CD14-positive monocyte (primary cell): ENCODE measurements at regions not wholly inside any gene's neighbourhood (a gene's known extent, or its start where the extent isn't known, plus 50 kb on each side); places are given as distances from the start of the nearest gene placed in this dataset.

ENCODE experiments used
- DNase-seq, 3 donors: peaks; one replicate each; pipeline ENCODE4 v3.0.0-alpha.2; 2011 to 2022
- H2AFZ ChIP-seq: 2 replicates; pipeline ENCODE4 v1.6.0; 2012; ENCODE audit warnings: mild to moderate bottlenecking, low read depth, low read length, inconsistent platforms; ENCODE audit not compliant: insufficient read depth, poor library complexity, severe bottlenecking
- H3K27ac ChIP-seq, 2 donors: 1 replicate in 1 of 2; 2 replicates in 1 of 2; pipeline ENCODE4 v1.5.1; 2012 to 2013; ENCODE audit warnings: low read length in 2 of 2, control low read depth in 1 of 2, inconsistent platforms in 1 of 2, low read depth in 1 of 2, mild to moderate bottlenecking in 1 of 2
- H3K27me3 ChIP-seq, 2 donors: one replicate each; pipeline versions ENCODE4 v1.6.0 to v1.6.1; 2011 to 2013; ENCODE audit warnings: low read length in 2 of 2; ENCODE audit not compliant: control insufficient read depth in 2 of 2, insufficient read depth in 2 of 2
- H3K36me3 ChIP-seq, 2 donors: replicated peaks in 1 of 2; 1 replicate in 1 of 2; 2 replicates in 1 of 2; pipeline versions ENCODE4 v1.5.1 to v1.6.1; 2012 to 2013; ENCODE audit warnings: low read length in 2 of 2, control low read depth in 1 of 2, inconsistent platforms in 1 of 2, mild to moderate bottlenecking in 1 of 2; ENCODE audit not compliant: insufficient read depth in 2 of 2, control insufficient read depth in 1 of 2
- H3K4me1 ChIP-seq, 2 donors: 1 replicate in 1 of 2; 2 replicates in 1 of 2; pipeline versions ENCODE4 v1.5.1 to v1.6.1; 2012 to 2013; ENCODE audit warnings: low read length in 2 of 2, control low read depth in 1 of 2, inconsistent platforms in 1 of 2, mild to moderate bottlenecking in 1 of 2, moderate library complexity in 1 of 2; ENCODE audit not compliant: insufficient read depth in 2 of 2, control insufficient read depth in 1 of 2
- H3K4me2 ChIP-seq: replicated peaks from 2 replicates; pipeline ENCODE3; 2012; ENCODE audit warnings: low read length, moderate library complexity, mild to moderate bottlenecking; ENCODE audit not compliant: poor library complexity, severe bottlenecking; ENCODE audit errors: extremely low read depth
- H3K4me3 ChIP-seq, 3 experiments: fragments of 200-600 bp in 1 of 3; sonication (generic) in 1 of 3; replicated peaks in 1 of 3; 1 replicate in 2 of 3; 2 replicates in 1 of 3; pipeline ENCODE4 v1.5.1; 2011 to 2013; ENCODE audit warnings: low read length in 3 of 3, mild to moderate bottlenecking in 3 of 3, control low read depth in 2 of 3, low read depth in 2 of 3, inconsistent platforms in 1 of 3, moderate library complexity in 1 of 3
- H3K79me2 ChIP-seq: 2 replicates; pipeline ENCODE4 v1.6.0; 2012; ENCODE audit warnings: mild to moderate bottlenecking, control low read depth, inconsistent platforms, low read length, moderate library complexity; ENCODE audit not compliant: insufficient read depth
- H3K9ac ChIP-seq: 2 replicates; pipeline ENCODE4 v1.6.0; 2017; ENCODE audit warnings: low read length, mild to moderate bottlenecking; ENCODE audit not compliant: insufficient read depth, poor library complexity, severe bottlenecking
- H3K9me3 ChIP-seq, 2 donors: replicated peaks in 1 of 2; 1 replicate in 1 of 2; 2 replicates in 1 of 2; pipeline versions ENCODE4 v1.5.1 to v1.6.1; 2012 to 2013; ENCODE audit warnings: low read length in 2 of 2, control low read depth in 1 of 2; ENCODE audit not compliant: control insufficient read depth in 1 of 2, insufficient read depth in 1 of 2
- H4K20me1 ChIP-seq: 2 replicates; pipeline ENCODE4 v1.6.0; 2012; ENCODE audit warnings: mild to moderate bottlenecking, low read length, control low read depth, moderate library complexity; ENCODE audit not compliant: insufficient read depth
- H3K27ac Mint-ChIP-seq, 7 donors: one replicate each; pipeline ENCODE4 v1.8.0; 2020; ENCODE audit warnings: mild to moderate bottlenecking in 7 of 7, mixed read lengths in 7 of 7, moderate library complexity in 6 of 7, inconsistent platforms in 2 of 7
- H3K27me3 Mint-ChIP-seq, 3 donors: one replicate each; pipeline ENCODE4 v1.8.0; 2021 to 2022; ENCODE audit warnings: low read depth in 3 of 3, mild to moderate bottlenecking in 3 of 3, mixed read lengths in 3 of 3, moderate library complexity in 3 of 3, inconsistent platforms in 1 of 3
- H3K36me3 Mint-ChIP-seq, 2 donors: one replicate each; pipeline ENCODE4 v1.8.0; 2020; ENCODE audit warnings: mixed read lengths in 2 of 2, inconsistent platforms in 1 of 2, mild to moderate bottlenecking in 1 of 2
- H3K4me1 Mint-ChIP-seq: one replicate; pipeline ENCODE4 v1.8.0; 2020; ENCODE audit warnings: mild to moderate bottlenecking, mixed read lengths
- H3K4me3 Mint-ChIP-seq, 2 donors: one replicate each; pipeline ENCODE4 v1.8.0; 2020; ENCODE audit warnings: mild to moderate bottlenecking in 2 of 2, mixed read lengths in 2 of 2, moderate library complexity in 1 of 2
- H3K9me3 Mint-ChIP-seq, 7 donors: one replicate each; pipeline ENCODE4 v1.8.0; 2020 to 2022; ENCODE audit warnings: mixed read lengths in 7 of 7, mild to moderate bottlenecking in 6 of 7, moderate library complexity in 6 of 7, inconsistent platforms in 2 of 7
- WGBS: methylation state at CpG from one replicate; pipeline ENCODE4 v1.1.5; 2013; ENCODE audit warnings: missing lambda C conversion rate; ENCODE audit not compliant: insufficient coverage; 5-methylcytosine and 5-hydroxymethylcytosine counted together
- intact Hi-C, 2 donors: fragments of 100-400 bp; cut with micrococcal nuclease; formaldehyde crosslinking; loops; one replicate each; pipeline versions ENCODE4 v1.15.0 to v1.15.1; 2023
- TF ChIP-seq, protein P1 (sequence below): fragments of 200-600 bp; IDR thresholded peaks from one replicate; pipeline ENCODE4 v1.8.0; 2022; ENCODE audit warnings: antibody characterized with exemption, mild to moderate bottlenecking

- Histone ChIP-seq H3K27me3 (no peaks in the 10 kb centered on the region), H3K27ac (no peak overlapping the region), H3K36me3 (no peaks in the 10 kb centered on the region), H2AFZ (no peak overlapping the region), H3K9ac (no peak overlapping the region), H3K4me2 (no peak overlapping the region), H3K4me1 (no peaks in the 10 kb centered on the region), H3K4me3 (no peak overlapping the region), H3K9me3 (no peaks in the 10 kb centered on the region), H4K20me1 (no peaks in the 10 kb centered on the region), H3K79me2 (no peaks in the 10 kb centered on the region)
- Mint-ChIP-seq H3K4me3 (no peak overlapping the region), H3K27me3 (peaks cover 2 to 6% (median 3%) of the 10 kb centered on the region in 3 donors), H3K4me1 (peaks cover 6% of the 10 kb centered on the region), H3K9me3 (peaks cover 0 to 4% (median 0%) of the 10 kb centered on the region in 7 donors), H3K27ac (no peak overlapping the region), H3K36me3 (no peaks in the 10 kb centered on the region)
- no peak for DNase-seq
- 100% methylated on average over 1 of the region's 2 CpGs for WGBS
- intact Hi-C loops: no loop called here
- TF ChIP-seq, protein P1, sequence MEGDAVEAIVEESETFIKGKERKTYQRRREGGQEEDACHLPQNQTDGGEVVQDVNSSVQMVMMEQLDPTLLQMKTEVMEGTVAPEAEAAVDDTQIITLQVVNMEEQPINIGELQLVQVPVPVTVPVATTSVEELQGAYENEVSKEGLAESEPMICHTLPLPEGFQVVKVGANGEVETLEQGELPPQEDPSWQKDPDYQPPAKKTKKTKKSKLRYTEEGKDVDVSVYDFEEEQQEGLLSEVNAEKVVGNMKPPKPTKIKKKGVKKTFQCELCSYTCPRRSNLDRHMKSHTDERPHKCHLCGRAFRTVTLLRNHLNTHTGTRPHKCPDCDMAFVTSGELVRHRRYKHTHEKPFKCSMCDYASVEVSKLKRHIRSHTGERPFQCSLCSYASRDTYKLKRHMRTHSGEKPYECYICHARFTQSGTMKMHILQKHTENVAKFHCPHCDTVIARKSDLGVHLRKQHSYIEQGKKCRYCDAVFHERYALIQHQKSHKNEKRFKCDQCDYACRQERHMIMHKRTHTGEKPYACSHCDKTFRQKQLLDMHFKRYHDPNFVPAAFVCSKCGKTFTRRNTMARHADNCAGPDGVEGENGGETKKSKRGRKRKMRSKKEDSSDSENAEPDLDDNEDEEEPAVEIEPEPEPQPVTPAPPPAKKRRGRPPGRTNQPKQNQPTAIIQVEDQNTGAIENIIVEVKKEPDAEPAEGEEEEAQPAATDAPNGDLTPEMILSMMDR: no peak
These were observed 314.5 kb upstream of the CCDC54 start for GRCh38 chr3:107062787-107063186.

GRCh38 chr3:107063351-107063750 is 313.9 kb upstream of the CCDC54 start:
- Histone ChIP-seq H3K9ac (no peak overlapping the region), H3K27ac (no peak overlapping the region), H3K4me1 (no peaks in the 10 kb centered on the region), H3K27me3 (no peaks in the 10 kb centered on the region), H3K9me3 (no peaks in the 10 kb centered on the region), H3K4me2 (no peak overlapping the region), H3K4me3 (no peak overlapping the region), H2AFZ (no peak overlapping the region), H3K79me2 (no peaks in the 10 kb centered on the region), H4K20me1 (no peaks in the 10 kb centered on the region), H3K36me3 (no peaks in the 10 kb centered on the region)
- Mint-ChIP-seq H3K4me3 (no peak overlapping the region), H3K4me1 (peaks cover 6% of the 10 kb centered on the region), H3K9me3 (peaks cover 0 to 2% (median 0%) of the 10 kb centered on the region in 7 donors), H3K27ac (no peak overlapping the region), H3K36me3 (no peaks in the 10 kb centered on the region), H3K27me3 (peaks cover 2 to 6% (median 3%) of the 10 kb centered on the region in 3 donors)
- DNase-seq: no peak
- intact Hi-C loops: no loop called here
- WGBS: no CpG with 5 or more reads among the region's 5 CpGs
- TF ChIP-seq, protein P1: no peak
